WTC11 (cell line): ENCODE measurements at regions not wholly inside any gene's neighbourhood (a gene's known extent, or its start where the extent isn't known, plus 50 kb on each side); places are given as distances from the start of the nearest gene placed in this dataset.

Experiments used
- ATAC-seq: fragments of 200-7000 bp; cut with Tn5 transposase; 2 replicates; pipeline ENCODE4 v1.10.0; 2021; ENCODE audit warnings: mild to moderate bottlenecking, moderate library complexity
- CTCF ChIA-PET: fragments of 300-600 bp; sonication (Branson Sonifier 250); formaldehyde crosslinking; loops from one replicate; lab custom pipeline; 2021; ENCODE audit warnings: antibody characterized with exemption; lab: Charles Lee
- POLR2A ChIA-PET: fragments of 350-600 bp; sonication (Branson Sonifier 250); formaldehyde crosslinking; loops from one replicate; lab custom pipeline; 2021; ENCODE audit warnings: antibody characterized with exemption; lab: Charles Lee
- DNase-seq: peaks from one replicate; pipeline ENCODE4 v3.0.0; 2021; ENCODE audit warnings: low spot score
- H3K27ac Mint-ChIP-seq: 2 replicates; pipeline ENCODE4 v1.8.0; 2021; ENCODE audit warnings: mixed read lengths
- H3K27me3 Mint-ChIP-seq: 2 replicates; pipeline ENCODE4 v1.8.0; 2021; ENCODE audit warnings: low read depth, mild to moderate bottlenecking, moderate library complexity, mixed read lengths
- H3K36me3 Mint-ChIP-seq: 2 replicates; pipeline ENCODE4 v1.8.0; 2021; ENCODE audit warnings: mixed read lengths
- H3K4me1 Mint-ChIP-seq: 2 replicates; pipeline ENCODE4 v1.8.0; 2022; ENCODE audit warnings: mixed read lengths
- H3K4me3 Mint-ChIP-seq: 2 replicates; pipeline ENCODE4 v1.8.0; 2021; ENCODE audit warnings: mild to moderate bottlenecking, moderate library complexity, mixed read lengths
- H3K9me3 Mint-ChIP-seq: 2 replicates; pipeline ENCODE4 v1.8.0; 2021; ENCODE audit warnings: mixed read lengths
- ATF1 ChIP-seq: sonication (generic); formaldehyde crosslinking; IDR thresholded peaks from 2 replicates; pipeline ENCODE4 v1.8.1; 2023; ENCODE audit warnings: mild to moderate bottlenecking, moderate library complexity, missing genetic modification reagents
- ETV6 ChIP-seq: sonication (generic); formaldehyde crosslinking; IDR thresholded peaks from 2 replicates; pipeline ENCODE4 v1.8.1; 2022; ENCODE audit warnings: mild to moderate bottlenecking, missing genetic modification reagents
- FOXJ3 ChIP-seq: sonication (generic); formaldehyde crosslinking; IDR thresholded peaks from 2 replicates; pipeline ENCODE4 v1.9.0; 2021; ENCODE audit warnings: missing genetic modification reagents, mild to moderate bottlenecking, borderline replicate concordance
- IRF2 ChIP-seq: sonication (generic); formaldehyde crosslinking; IDR thresholded peaks from 2 replicates; pipeline ENCODE4 v1.8.0; 2022; ENCODE audit warnings: low read depth, missing genetic modification reagents, borderline replicate concordance
- NFE2L1 ChIP-seq: sonication (generic); formaldehyde crosslinking; IDR thresholded peaks from 2 replicates; pipeline ENCODE4 v1.8.1; 2023; ENCODE audit warnings: missing genetic modification reagents
- PRDM15 ChIP-seq: sonication (generic); formaldehyde crosslinking; IDR thresholded peaks from 2 replicates; pipeline ENCODE4 v1.8.0; 2022; ENCODE audit warnings: missing genetic modification reagents
- PREB ChIP-seq: sonication (generic); formaldehyde crosslinking; IDR thresholded peaks from 2 replicates; pipeline ENCODE4 v1.8.1; 2022; ENCODE audit warnings: mild to moderate bottlenecking, missing genetic modification reagents, moderate library complexity, borderline replicate concordance
- SMAD4 ChIP-seq: sonication (generic); formaldehyde crosslinking; IDR thresholded peaks from 2 replicates; pipeline ENCODE4 v1.8.0; 2022; ENCODE audit warnings: mild to moderate bottlenecking, missing genetic modification reagents
- SP1 ChIP-seq: sonication (generic); formaldehyde crosslinking; conservative IDR thresholded peaks from 2 replicates; pipeline ENCODE4 v1.8.1; 2022; ENCODE audit warnings: missing genetic modification reagents
- TEAD1 ChIP-seq: sonication (generic); formaldehyde crosslinking; IDR thresholded peaks from 2 replicates; pipeline ENCODE4 v1.8.0; 2022; ENCODE audit warnings: mild to moderate bottlenecking, missing genetic modification reagents
- USF2 ChIP-seq: sonication (generic); formaldehyde crosslinking; IDR thresholded peaks from 2 replicates; pipeline ENCODE4 v1.8.1; 2023; ENCODE audit warnings: mild to moderate bottlenecking, missing genetic modification reagents, moderate library complexity
- ZNF263 ChIP-seq: sonication (generic); formaldehyde crosslinking; IDR thresholded peaks from 2 replicates; pipeline ENCODE4 v1.8.1; 2022; ENCODE audit warnings: low read depth, mild to moderate bottlenecking, moderate library complexity, missing genetic modification reagents
- ZNF317 ChIP-seq: sonication (generic); formaldehyde crosslinking; IDR thresholded peaks from 2 replicates; pipeline ENCODE4 v1.8.1; 2023; ENCODE audit warnings: low read depth, mild to moderate bottlenecking, moderate library complexity, missing genetic modification reagents, borderline replicate concordance
- ZNF416 ChIP-seq: fragments of 250-450 bp; sonication (Bioruptor Pico); IDR thresholded peaks from 2 replicates; pipeline ENCODE4 v1.9.0; 2021; ENCODE audit warnings: mild to moderate bottlenecking, inconsistent platforms
- ZNF671 ChIP-seq: fragments of 250-450 bp; sonication (Bioruptor Pico); IDR thresholded peaks from 2 replicates; pipeline ENCODE4 v1.8.0; 2021; ENCODE audit warnings: mild to moderate bottlenecking
- TF ChIP-seq, protein P1 (sequence below): fragments of 250-450 bp; sonication (Bioruptor Pico); IDR thresholded peaks from 2 replicates; pipeline ENCODE4 v1.8.0; 2021; ENCODE audit warnings: mild to moderate bottlenecking
- TF ChIP-seq, protein P2 (sequence below): fragments of 250-450 bp; sonication (Bioruptor Pico); IDR thresholded peaks from 2 replicates; pipeline ENCODE4 v1.9.0; 2021; ENCODE audit warnings: mild to moderate bottlenecking
- TF ChIP-seq, protein P3 (sequence below): sonication (generic); formaldehyde crosslinking; IDR thresholded peaks from 2 replicates; pipeline ENCODE4 v1.8.1; 2023; ENCODE audit warnings: mild to moderate bottlenecking, missing genetic modification reagents
- TF ChIP-seq, protein P4 (sequence below): sonication (generic); formaldehyde crosslinking; IDR thresholded peaks from 2 replicates; pipeline ENCODE4 v1.8.1; 2023; ENCODE audit warnings: mild to moderate bottlenecking, missing genetic modification reagents, moderate library complexity
- TF ChIP-seq, protein P5 (sequence below): sonication (generic); formaldehyde crosslinking; IDR thresholded peaks from 2 replicates; pipeline ENCODE4 v1.8.0; 2023; ENCODE audit warnings: missing genetic modification reagents, mild to moderate bottlenecking, borderline replicate concordance

GRCh38 chr6:21392177-21392576 lies 201.4 kb upstream of the SOX4 start (continued):
- TF ChIP-seq, protein P1, sequence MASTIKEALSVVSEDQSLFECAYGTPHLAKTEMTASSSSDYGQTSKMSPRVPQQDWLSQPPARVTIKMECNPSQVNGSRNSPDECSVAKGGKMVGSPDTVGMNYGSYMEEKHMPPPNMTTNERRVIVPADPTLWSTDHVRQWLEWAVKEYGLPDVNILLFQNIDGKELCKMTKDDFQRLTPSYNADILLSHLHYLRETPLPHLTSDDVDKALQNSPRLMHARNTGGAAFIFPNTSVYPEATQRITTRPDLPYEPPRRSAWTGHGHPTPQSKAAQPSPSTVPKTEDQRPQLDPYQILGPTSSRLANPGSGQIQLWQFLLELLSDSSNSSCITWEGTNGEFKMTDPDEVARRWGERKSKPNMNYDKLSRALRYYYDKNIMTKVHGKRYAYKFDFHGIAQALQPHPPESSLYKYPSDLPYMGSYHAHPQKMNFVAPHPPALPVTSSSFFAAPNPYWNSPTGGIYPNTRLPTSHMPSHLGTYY (CRISPR knock-in tag): no peak
- TF ChIP-seq ZNF263 (CRISPR knock-in tag) (no peak), ATF1 (CRISPR knock-in tag) (no peak), ZNF416 (CRISPR knock-in tag) (no peak), FOXJ3 (CRISPR knock-in tag) (no peak), ZNF671 (CRISPR knock-in tag) (no peak), NFE2L1 (CRISPR knock-in tag) (no peak)
- TF ChIP-seq, protein P2, sequence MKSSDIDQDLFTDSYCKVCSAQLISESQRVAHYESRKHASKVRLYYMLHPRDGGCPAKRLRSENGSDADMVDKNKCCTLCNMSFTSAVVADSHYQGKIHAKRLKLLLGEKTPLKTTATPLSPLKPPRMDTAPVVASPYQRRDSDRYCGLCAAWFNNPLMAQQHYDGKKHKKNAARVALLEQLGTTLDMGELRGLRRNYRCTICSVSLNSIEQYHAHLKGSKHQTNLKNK (CRISPR knock-in tag): no peak

GRCh38 chr6:21393441-21394165 lies 199.9 kb upstream of the SOX4 start:
- no peak for DNase-seq
- H3K27ac Mint-ChIP-seq: no peak overlapping the region
- no peaks in the 10 kb centered on the region for H3K9me3 Mint-ChIP-seq
- no peak overlapping the region for H3K4me3 Mint-ChIP-seq
- ChIA-PET POLR2A (no interaction called here), CTCF (no interaction called here)
- ATAC-seq: no peak
- H3K36me3 Mint-ChIP-seq: no peaks in the 10 kb centered on the region
- H3K27me3 Mint-ChIP-seq: no peaks in the 10 kb centered on the region; the same call in 1 of the 2 replicates
- H3K4me1 Mint-ChIP-seq: peaks cover 2% of the 10 kb centered on the region
- TF ChIP-seq USF2: no peak
- TF ChIP-seq SP1 (CRISPR knock-in tag): no peak
- TF ChIP-seq, protein P3, sequence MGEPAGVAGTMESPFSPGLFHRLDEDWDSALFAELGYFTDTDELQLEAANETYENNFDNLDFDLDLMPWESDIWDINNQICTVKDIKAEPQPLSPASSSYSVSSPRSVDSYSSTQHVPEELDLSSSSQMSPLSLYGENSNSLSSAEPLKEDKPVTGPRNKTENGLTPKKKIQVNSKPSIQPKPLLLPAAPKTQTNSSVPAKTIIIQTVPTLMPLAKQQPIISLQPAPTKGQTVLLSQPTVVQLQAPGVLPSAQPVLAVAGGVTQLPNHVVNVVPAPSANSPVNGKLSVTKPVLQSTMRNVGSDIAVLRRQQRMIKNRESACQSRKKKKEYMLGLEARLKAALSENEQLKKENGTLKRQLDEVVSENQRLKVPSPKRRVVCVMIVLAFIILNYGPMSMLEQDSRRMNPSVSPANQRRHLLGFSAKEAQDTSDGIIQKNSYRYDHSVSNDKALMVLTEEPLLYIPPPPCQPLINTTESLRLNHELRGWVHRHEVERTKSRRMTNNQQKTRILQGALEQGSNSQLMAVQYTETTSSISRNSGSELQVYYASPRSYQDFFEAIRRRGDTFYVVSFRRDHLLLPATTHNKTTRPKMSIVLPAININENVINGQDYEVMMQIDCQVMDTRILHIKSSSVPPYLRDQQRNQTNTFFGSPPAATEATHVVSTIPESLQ (CRISPR knock-in tag): no peak
- TF ChIP-seq SMAD4 (CRISPR knock-in tag): no peak
- TF ChIP-seq, protein P4, sequence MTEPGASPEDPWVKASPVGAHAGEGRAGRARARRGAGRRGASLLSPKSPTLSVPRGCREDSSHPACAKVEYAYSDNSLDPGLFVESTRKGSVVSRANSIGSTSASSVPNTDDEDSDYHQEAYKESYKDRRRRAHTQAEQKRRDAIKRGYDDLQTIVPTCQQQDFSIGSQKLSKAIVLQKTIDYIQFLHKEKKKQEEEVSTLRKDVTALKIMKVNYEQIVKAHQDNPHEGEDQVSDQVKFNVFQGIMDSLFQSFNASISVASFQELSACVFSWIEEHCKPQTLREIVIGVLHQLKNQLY (CRISPR knock-in tag): no peak
- TF ChIP-seq ETV6 (CRISPR knock-in tag): no peak
- TF ChIP-seq IRF2 (CRISPR knock-in tag): no peak
- no peak for TF ChIP-seq ZNF317 (CRISPR knock-in tag)
- TF ChIP-seq, protein P5, sequence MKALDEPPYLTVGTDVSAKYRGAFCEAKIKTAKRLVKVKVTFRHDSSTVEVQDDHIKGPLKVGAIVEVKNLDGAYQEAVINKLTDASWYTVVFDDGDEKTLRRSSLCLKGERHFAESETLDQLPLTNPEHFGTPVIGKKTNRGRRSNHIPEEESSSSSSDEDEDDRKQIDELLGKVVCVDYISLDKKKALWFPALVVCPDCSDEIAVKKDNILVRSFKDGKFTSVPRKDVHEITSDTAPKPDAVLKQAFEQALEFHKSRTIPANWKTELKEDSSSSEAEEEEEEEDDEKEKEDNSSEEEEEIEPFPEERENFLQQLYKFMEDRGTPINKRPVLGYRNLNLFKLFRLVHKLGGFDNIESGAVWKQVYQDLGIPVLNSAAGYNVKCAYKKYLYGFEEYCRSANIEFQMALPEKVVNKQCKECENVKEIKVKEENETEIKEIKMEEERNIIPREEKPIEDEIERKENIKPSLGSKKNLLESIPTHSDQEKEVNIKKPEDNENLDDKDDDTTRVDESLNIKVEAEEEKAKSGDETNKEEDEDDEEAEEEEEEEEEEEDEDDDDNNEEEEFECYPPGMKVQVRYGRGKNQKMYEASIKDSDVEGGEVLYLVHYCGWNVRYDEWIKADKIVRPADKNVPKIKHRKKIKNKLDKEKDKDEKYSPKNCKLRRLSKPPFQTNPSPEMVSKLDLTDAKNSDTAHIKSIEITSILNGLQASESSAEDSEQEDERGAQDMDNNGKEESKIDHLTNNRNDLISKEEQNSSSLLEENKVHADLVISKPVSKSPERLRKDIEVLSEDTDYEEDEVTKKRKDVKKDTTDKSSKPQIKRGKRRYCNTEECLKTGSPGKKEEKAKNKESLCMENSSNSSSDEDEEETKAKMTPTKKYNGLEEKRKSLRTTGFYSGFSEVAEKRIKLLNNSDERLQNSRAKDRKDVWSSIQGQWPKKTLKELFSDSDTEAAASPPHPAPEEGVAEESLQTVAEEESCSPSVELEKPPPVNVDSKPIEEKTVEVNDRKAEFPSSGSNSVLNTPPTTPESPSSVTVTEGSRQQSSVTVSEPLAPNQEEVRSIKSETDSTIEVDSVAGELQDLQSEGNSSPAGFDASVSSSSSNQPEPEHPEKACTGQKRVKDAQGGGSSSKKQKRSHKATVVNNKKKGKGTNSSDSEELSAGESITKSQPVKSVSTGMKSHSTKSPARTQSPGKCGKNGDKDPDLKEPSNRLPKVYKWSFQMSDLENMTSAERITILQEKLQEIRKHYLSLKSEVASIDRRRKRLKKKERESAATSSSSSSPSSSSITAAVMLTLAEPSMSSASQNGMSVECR (CRISPR knock-in tag): no peak
- no peak for TF ChIP-seq PREB (CRISPR knock-in tag)
- TF ChIP-seq ATF1 (CRISPR knock-in tag): no peak
- no peak for TF ChIP-seq PRDM15 (CRISPR knock-in tag)
- TF ChIP-seq TEAD1 (CRISPR knock-in tag): no peak
